ENCODE measurements at regions not wholly inside any gene's neighbourhood (a gene's known extent, or its start where the extent isn't known, plus 50 kb on each side); places are given as distances from the start of the nearest gene placed in this dataset.

DNA sequence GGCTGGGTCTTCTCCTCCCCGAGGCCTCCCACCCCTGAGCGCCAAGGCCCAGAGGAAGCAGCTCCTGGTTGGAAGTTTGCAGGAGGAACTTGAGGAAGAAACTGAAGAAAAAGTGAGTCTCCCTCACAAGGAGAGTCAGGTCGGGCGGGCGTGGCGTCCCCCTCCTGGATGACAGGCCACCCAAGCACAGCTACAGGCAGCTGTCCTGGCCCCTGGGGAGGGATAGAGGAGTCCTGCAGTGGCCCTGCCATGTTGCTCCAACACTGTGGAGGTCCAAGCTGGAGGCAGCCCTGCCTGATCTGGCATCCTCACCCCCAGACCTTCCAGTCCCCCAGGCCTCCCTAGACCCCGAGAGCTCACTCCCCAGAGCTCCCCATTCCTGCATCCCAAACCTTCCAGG, 1150.1 kb downstream of the BRD1 start:
- TF ChIP-seq, protein P1, sequence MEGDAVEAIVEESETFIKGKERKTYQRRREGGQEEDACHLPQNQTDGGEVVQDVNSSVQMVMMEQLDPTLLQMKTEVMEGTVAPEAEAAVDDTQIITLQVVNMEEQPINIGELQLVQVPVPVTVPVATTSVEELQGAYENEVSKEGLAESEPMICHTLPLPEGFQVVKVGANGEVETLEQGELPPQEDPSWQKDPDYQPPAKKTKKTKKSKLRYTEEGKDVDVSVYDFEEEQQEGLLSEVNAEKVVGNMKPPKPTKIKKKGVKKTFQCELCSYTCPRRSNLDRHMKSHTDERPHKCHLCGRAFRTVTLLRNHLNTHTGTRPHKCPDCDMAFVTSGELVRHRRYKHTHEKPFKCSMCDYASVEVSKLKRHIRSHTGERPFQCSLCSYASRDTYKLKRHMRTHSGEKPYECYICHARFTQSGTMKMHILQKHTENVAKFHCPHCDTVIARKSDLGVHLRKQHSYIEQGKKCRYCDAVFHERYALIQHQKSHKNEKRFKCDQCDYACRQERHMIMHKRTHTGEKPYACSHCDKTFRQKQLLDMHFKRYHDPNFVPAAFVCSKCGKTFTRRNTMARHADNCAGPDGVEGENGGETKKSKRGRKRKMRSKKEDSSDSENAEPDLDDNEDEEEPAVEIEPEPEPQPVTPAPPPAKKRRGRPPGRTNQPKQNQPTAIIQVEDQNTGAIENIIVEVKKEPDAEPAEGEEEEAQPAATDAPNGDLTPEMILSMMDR (IDR thresholded peaks at IDR 0.05; ENCODE audit: low read length) = no peak
- no peak for TF ChIP-seq EZH2phosphoT487 (IDR thresholded peaks at IDR 0.05; ENCODE audit: low read length)

Measured in MM.1S (cell line).